LNCaP clone FGC (cell line): ENCODE measurements at regions not wholly inside any gene's neighbourhood (a gene's known extent, or its start where the extent isn't known, plus 50 kb on each side); places are given as distances from the start of the nearest gene placed in this dataset.

Experiments
- DNase-seq: peaks from one replicate; pipeline ENCODE4 v3.0.0-alpha.2; 2011; ENCODE audit warnings: low read depth
- H3K4me3 ChIP-seq: 2 replicates; pipeline ENCODE4 v1.5.1; 2011; ENCODE audit warnings: mild to moderate bottlenecking, low read depth, low read length, control low read depth
- TF ChIP-seq, protein P1 (sequence below): IDR thresholded peaks from 2 replicates; pipeline ENCODE4 v1.5.1; 2012; ENCODE audit warnings: mild to moderate bottlenecking; ENCODE audit not compliant: control insufficient read depth, insufficient read depth; ENCODE audit errors: extremely low read depth

DNA sequence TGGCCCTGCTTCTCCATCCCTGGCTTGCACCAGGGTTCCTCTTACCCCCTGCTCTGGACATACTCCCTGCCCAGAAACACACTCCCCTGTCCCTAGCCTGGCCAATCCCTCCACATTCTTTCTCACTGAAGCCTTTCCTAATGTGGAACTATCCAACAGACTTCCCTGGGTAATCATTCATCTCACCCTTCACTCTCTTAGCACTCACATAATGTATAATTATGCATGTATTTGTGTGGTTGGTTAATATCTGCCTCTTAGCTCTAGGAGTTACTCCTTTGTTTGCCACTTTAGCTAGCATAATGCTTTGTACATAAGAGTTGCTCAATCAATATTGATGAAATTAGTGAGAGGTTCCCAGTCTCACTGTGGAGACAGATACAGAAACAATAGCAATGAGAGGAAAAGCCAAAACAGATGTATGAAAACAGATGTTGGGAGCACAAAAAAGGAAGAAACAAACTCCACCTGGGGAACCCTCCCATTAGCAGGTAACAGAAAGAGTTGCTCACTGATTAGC is 76.9 kb upstream of the WARS2 start:
- DNase-seq, result no peak
- H3K4me3 ChIP-seq, result no peak overlapping the region
- TF ChIP-seq, protein P1, sequence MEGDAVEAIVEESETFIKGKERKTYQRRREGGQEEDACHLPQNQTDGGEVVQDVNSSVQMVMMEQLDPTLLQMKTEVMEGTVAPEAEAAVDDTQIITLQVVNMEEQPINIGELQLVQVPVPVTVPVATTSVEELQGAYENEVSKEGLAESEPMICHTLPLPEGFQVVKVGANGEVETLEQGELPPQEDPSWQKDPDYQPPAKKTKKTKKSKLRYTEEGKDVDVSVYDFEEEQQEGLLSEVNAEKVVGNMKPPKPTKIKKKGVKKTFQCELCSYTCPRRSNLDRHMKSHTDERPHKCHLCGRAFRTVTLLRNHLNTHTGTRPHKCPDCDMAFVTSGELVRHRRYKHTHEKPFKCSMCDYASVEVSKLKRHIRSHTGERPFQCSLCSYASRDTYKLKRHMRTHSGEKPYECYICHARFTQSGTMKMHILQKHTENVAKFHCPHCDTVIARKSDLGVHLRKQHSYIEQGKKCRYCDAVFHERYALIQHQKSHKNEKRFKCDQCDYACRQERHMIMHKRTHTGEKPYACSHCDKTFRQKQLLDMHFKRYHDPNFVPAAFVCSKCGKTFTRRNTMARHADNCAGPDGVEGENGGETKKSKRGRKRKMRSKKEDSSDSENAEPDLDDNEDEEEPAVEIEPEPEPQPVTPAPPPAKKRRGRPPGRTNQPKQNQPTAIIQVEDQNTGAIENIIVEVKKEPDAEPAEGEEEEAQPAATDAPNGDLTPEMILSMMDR, result no peak

DNA sequence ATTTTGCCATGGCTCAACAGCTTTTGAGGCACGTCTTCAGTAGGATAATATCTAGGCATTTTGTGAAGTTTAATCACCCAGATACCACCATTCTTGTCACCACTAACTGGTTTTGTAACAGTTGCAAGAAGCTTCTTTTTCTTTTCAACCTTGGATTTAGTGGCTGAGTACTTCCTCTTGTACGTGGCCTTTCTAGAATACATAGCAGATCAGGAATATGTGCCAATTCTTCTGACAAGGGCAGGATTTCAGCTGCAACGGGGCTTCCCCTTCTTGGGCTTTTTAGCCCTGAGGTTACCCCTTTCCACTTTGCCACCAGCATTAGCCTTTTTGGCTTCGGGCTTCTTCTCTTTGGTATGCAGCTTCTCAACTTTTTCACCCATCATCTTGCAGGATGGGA is 79.3 kb upstream of the WARS2 start:
- no peak for DNase-seq
- TF ChIP-seq, protein P1, result no peak

DNA sequence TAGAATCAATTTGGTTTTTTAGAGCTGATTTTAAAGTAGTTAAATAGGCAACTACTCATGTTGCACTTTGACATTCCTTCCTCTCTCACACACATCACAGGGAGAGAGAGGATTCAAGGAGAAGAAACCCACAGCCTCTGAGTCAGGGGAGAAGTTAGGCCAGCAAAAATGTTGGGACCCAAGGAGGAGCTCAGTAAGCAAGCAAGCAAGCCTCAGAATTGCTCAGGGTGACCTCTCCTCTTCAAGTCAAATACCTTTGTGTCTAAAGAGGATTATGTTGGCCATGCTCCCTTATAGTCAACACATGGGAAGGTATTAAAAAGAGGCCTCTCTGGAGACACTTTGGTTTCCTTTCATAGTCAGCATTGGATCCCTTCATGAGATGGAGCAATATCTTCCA is 80.5 kb upstream of the WARS2 start:
- no peak for DNase-seq
- H3K4me3 ChIP-seq, result no peak overlapping the region
- TF ChIP-seq, protein P1, result no peak

More for the DNA sequence above, 79.3 kb upstream of the WARS2 start:
- no peak overlapping the region for H3K4me3 ChIP-seq

DNA sequence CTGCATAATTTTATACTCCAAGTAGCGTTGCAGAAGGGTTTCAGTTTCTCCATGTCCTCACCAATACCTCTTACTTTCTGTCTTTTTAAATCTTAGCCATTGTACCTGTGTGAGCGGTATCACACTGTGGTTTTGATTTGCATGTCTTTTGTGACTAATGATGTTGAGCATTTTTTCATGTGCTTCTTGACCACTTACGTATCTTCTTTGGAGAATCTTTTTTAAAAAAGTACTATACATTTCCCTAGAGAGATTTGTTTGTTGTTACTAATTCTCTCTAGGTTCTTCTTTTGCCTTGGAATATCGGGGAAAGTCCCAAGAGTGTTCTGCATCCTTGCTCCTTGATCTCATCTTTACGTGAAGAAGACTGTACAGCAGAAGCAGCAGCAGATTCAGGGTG is 81.8 kb upstream of the WARS2 start:
- DNase-seq, result no peak
- no peak overlapping the region for H3K4me3 ChIP-seq
- TF ChIP-seq, protein P1, result no peak

DNA sequence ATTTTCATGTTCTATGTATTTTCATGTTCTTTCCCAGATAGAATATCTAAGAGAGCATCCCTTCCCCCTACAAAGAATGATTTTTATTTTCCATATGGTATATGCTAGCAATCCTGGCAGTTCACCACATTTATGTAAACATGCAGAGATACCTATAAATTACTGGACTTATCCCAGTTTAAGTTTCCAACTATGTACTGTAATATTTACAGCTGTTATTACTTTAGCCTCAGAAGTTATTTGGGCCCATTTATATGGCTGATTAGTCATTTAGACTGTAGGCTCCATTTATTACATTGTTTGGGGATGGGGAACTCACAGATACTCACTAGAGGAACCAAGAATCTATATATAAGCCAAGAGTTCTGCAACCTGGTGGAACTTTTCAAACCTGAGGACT is 84.8 kb upstream of the WARS2 start:
- H3K4me3 ChIP-seq, result no peak overlapping the region
- peak; percentile 36 for DNase-seq
- TF ChIP-seq, protein P1, result no peak

DNA sequence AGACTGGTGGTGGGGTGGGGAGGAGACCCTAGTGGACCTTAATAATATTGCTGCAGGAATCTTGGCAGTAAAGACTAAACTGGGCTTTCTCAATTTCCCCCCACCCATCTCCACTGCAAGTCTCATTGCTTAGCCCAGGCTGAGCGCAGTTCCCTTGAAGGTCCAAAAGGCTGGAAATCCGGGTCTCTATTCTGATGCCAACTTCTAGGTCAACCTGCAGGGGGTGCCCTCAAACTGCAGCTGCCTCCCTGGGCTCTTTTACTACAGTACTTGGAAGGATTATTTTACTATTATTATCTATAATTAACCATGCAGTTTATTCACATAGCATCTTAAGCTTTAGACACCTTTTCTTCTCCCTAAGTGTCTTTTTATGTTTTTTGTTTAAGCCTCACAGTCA is 85.4 kb upstream of the WARS2 start:
- no peak overlapping the region for H3K4me3 ChIP-seq
- TF ChIP-seq, protein P1, result no peak
- DNase-seq, result no peak

DNA sequence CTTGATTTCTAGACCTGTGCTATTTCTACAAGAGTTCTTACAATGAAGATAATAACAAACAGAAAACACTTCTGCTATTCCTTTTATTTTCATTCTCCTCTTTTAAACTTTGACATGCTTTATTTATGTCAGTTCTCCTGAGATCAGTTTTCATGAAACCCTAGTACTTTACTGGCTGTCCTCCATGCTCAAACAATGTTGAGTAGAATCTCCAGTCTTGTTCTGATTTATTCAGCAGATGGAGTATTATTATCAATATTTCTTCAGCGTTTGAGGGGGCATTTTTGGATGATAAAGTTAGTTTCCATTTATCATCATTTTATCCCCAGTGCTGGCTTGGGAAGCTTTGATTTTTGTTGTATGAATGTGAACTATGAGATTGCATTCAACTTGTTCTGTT is 85.9 kb upstream of the WARS2 start:
- TF ChIP-seq, protein P1, result no peak
- H3K4me3 ChIP-seq, result no peak overlapping the region
- DNase-seq, result no peak
